ENCODE measurements at regions not wholly inside any gene's neighbourhood (a gene's known extent, or its start where the extent isn't known, plus 50 kb on each side); places are given as distances from the start of the nearest gene placed in this dataset.

DNA sequence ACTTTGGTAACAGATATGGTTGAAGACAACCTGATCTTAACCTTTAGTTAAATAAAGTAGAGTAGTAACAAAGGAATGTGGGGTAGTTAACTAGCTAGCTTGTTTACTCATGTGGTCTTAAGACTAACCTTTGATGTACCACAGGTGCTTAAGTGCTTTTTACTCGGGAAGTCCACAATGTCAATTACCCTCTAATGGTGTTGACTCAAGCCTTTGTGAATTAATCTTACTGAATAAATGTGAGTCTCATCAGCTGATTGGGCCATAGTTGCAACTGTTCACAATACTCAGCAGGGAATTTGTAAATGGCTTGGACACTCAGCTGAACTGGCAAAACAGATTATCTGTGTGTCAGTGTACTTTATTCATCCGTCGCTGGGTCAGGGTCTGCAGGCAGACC is 119.0 kb upstream of the UGT8 start:
- TF ChIP-seq, protein P1, sequence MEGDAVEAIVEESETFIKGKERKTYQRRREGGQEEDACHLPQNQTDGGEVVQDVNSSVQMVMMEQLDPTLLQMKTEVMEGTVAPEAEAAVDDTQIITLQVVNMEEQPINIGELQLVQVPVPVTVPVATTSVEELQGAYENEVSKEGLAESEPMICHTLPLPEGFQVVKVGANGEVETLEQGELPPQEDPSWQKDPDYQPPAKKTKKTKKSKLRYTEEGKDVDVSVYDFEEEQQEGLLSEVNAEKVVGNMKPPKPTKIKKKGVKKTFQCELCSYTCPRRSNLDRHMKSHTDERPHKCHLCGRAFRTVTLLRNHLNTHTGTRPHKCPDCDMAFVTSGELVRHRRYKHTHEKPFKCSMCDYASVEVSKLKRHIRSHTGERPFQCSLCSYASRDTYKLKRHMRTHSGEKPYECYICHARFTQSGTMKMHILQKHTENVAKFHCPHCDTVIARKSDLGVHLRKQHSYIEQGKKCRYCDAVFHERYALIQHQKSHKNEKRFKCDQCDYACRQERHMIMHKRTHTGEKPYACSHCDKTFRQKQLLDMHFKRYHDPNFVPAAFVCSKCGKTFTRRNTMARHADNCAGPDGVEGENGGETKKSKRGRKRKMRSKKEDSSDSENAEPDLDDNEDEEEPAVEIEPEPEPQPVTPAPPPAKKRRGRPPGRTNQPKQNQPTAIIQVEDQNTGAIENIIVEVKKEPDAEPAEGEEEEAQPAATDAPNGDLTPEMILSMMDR (IDR thresholded peaks at IDR 0.05), result no peak
- CTCF ChIA-PET, result no interaction called here
- POLR2A ChIA-PET, result no interaction called here
- ATAC-seq (ENCODE audit: low read depth) (no peak), DNase-seq (no peak)
- Mint-ChIP-seq H3K27me3 (peaks cover 16% of the 10 kb centered on the region), H3K4me3 (no peak overlapping the region), H3K4me1 (no peaks in the 10 kb centered on the region), H3K36me3 (ENCODE audit: low read depth) (no peaks in the 10 kb centered on the region), H3K9me3 (no peaks in the 10 kb centered on the region), H3K27ac (no peak overlapping the region)
- intact Hi-C loops (cut with micrococcal nuclease), result no loop called here

DNA sequence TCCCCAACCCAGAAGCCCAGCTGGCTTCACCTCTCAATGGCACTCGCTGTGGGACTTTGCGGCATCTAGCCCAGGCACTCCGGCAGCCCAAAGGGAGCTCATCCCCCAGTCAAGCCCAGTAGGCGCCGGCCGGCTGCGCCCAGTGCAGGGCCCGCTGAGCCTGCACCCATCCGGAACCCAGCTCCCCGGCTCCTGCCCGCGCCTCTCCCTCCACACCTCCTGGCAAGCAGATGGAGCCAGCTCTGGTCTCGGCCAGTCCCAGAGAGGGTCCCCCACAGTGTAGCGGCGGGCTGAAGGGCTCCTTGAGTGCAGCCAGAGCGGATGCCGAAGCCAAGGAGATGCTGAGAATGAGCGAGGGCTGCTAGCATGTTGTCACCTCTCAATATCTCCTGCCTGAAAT is 116.8 kb upstream of the UGT8 start:
- no peaks in the 10 kb centered on the region for H3K9me3 Mint-ChIP-seq
- no peaks in the 10 kb centered on the region for H3K36me3 Mint-ChIP-seq (ENCODE audit: low read depth)
- ChIA-PET CTCF (no interaction called here), POLR2A (no interaction called here)
- no peak overlapping the region for H3K4me3 Mint-ChIP-seq
- TF ChIP-seq, protein P1 (IDR thresholded peaks at IDR 0.05), result no peak
- intact Hi-C loops (cut with micrococcal nuclease), result no loop called here
- no peak for DNase-seq
- no peak for ATAC-seq (ENCODE audit: low read depth)
- H3K27me3 Mint-ChIP-seq, result peaks cover 12% of the 10 kb centered on the region
- no peaks in the 10 kb centered on the region for H3K4me1 Mint-ChIP-seq
- no peak overlapping the region for H3K27ac Mint-ChIP-seq

DNA sequence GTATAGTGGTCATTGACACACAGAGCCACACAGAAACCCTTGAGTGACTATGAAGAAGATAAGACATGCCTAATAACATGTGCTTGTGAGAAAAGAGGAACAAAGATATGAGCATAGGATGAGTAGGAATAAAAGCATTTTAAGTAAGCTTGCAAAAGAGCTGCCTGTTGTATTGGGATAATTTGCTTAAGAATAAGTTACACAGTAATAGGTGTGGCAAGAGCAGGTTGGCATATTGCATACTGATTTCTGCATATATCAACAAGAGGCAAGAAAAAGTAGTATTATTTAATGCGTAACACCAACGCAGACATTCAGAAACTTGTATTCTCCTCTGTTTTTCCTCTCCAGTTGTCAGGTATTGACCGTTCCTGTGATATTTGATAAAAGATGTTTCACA is 111.5 kb upstream of the UGT8 start:
- no peaks in the 10 kb centered on the region for H3K36me3 Mint-ChIP-seq (ENCODE audit: low read depth)
- intact Hi-C loops (cut with micrococcal nuclease), result no loop called here
- POLR2A ChIA-PET, result no interaction called here
- CTCF ChIA-PET, result no interaction called here
- H3K4me3 Mint-ChIP-seq, result no peak overlapping the region
- ATAC-seq (ENCODE audit: low read depth), result no peak
- TF ChIP-seq, protein P1 (IDR thresholded peaks at IDR 0.05), result no peak
- H3K4me1 Mint-ChIP-seq, result no peaks in the 10 kb centered on the region
- DNase-seq, result no peak
- no peak overlapping the region for H3K27ac Mint-ChIP-seq
- H3K9me3 Mint-ChIP-seq, result no peaks in the 10 kb centered on the region
- no peaks in the 10 kb centered on the region for H3K27me3 Mint-ChIP-seq

DNA sequence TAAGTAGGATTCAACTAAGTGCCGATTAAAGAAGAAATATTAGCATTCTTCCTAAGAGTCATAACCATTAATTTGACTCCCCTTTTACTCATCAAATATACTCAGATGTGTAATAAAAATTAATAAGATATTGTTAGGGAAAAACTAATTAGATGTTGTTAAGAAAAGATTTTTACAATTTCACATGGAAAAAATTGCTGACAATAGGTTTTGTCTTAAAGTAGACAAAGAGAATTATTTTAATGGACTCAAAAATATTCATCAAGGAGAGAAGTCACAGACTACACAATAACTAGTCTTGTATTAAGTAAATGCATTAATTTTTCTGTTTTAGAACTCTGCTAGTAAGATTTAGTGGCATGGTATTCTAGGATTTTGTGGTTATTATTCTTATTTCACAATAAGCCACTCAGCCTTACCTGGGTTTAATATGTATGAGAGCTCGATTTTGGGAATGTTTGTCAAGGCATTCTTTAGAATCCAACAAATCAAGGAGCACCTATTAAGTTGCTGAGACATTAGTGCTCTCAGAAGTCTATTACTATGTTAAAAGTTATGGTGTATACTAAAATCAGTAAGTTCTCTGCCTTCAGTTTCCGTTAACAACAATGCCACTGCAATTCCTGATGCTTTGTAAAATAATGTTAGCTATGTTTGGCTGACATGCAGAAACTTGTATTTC is 110.2 kb upstream of the UGT8 start:
- ATAC-seq (ENCODE audit: low read depth) (no peak), DNase-seq (no peak)
- ChIA-PET POLR2A (no interaction called here), CTCF (no interaction called here)
- no peaks in the 10 kb centered on the region for H3K27me3 Mint-ChIP-seq
- TF ChIP-seq, protein P1 (IDR thresholded peaks at IDR 0.05), result no peak
- no peaks in the 10 kb centered on the region for H3K4me1 Mint-ChIP-seq
- H3K9me3 Mint-ChIP-seq, result no peaks in the 10 kb centered on the region
- H3K36me3 Mint-ChIP-seq (ENCODE audit: low read depth), result no peaks in the 10 kb centered on the region
- H3K4me3 Mint-ChIP-seq, result no peak overlapping the region
- intact Hi-C loops (cut with micrococcal nuclease), result no loop called here
- H3K27ac Mint-ChIP-seq, result no peak overlapping the region

DNA sequence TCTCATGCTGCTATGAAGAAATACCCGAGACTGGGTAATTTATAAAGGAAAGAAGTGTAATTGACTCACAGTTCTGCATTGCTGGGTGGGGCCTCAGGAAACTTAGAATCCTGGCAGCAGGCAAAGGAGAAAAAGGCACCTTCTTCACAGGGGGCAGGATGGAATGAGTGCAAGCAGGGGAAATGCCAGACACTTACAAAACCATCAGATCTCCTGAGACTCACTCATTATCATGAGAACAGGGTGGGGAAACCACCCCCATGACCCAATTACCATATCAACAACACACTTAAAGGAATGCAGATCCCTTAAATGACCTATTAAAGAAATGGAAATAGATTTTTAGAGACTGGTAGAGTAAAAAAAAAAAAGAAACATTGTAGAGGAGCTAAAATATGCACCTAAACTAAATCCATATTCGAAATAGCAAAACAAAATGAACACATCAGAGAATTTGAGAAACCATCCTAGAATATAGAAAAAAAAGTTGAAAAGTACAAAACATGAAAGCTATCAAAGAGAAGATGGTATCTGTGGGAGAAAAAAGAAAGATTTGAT is 104.3 kb upstream of the UGT8 start:
- POLR2A ChIA-PET, result interaction anchor here (0.6 kb wide), 1 partner anchor 107 kb away, joined by 3 read pairs; no protein-coding TSS in a partner anchor
- CTCF ChIA-PET, result no interaction called here
- Mint-ChIP-seq H3K27me3 (no peaks in the 10 kb centered on the region), H3K4me3 (no peak overlapping the region), H3K9me3 (no peaks in the 10 kb centered on the region), H3K4me1 (no peaks in the 10 kb centered on the region), H3K36me3 (ENCODE audit: low read depth) (no peaks in the 10 kb centered on the region), H3K27ac (no peak overlapping the region)
- no peak for ATAC-seq (ENCODE audit: low read depth)
- DNase-seq, result no peak
- TF ChIP-seq, protein P1 (IDR thresholded peaks at IDR 0.05), result no peak
- intact Hi-C loops (cut with micrococcal nuclease), result no loop called here
